GM23338 (cell line): ENCODE measurements at regions not wholly inside any gene's neighbourhood (a gene's known extent, or its start where the extent isn't known, plus 50 kb on each side); places are given as distances from the start of the nearest gene placed in this dataset.

ENCODE experiments used
- ATAC-seq: fragments of 200-7000 bp; cut with Tn5 transposase; 3 replicates; pipeline ENCODE4 v1.9.1; 2020
- DNase-seq: peaks from one replicate; pipeline ENCODE4 v3.0.0-alpha.2; 2015; ENCODE audit warnings: low spot score
- H2AFZ ChIP-seq: fragments of 200-600 bp; sonication (generic); 2 replicates; pipeline ENCODE4 v1.8.0; 2016; ENCODE audit warnings: antibody characterized with exemption, mild to moderate bottlenecking, moderate library complexity
- H3F3A ChIP-seq: fragments of 200-600 bp; sonication (generic); replicated peaks from 2 replicates; pipeline ENCODE4 v1.8.0; 2017; ENCODE audit warnings: antibody characterized with exemption, mixed run types, low read depth
- H3K27ac ChIP-seq: fragments of 200-600 bp; sonication (generic); 2 replicates; pipeline ENCODE4 v1.6.1; 2016; ENCODE audit warnings: low read depth
- H3K27me3 ChIP-seq: fragments of 200-600 bp; sonication (generic); 2 replicates; pipeline ENCODE4 v1.8.0; 2016; ENCODE audit warnings: mild to moderate bottlenecking, mixed run types, moderate library complexity; ENCODE audit not compliant: insufficient read depth
- H3K36me3 ChIP-seq: fragments of 200-600 bp; sonication (generic); 2 replicates; pipeline ENCODE4 v1.8.0; 2016; ENCODE audit warnings: mild to moderate bottlenecking; ENCODE audit not compliant: insufficient read depth
- H3K4me1 ChIP-seq: fragments of 200-600 bp; sonication (generic); 2 replicates; pipeline ENCODE4 v1.8.0; 2016; ENCODE audit warnings: mild to moderate bottlenecking, moderate library complexity; ENCODE audit not compliant: insufficient read depth
- H3K4me2 ChIP-seq: fragments of 200-600 bp; sonication (generic); 2 replicates; pipeline ENCODE4 v1.7.1; 2017; ENCODE audit warnings: mixed run types
- H3K4me3 ChIP-seq: fragments of 200-600 bp; sonication (generic); 2 replicates; pipeline ENCODE4 v1.6.1; 2016; ENCODE audit warnings: mixed run types
- H3K79me2 ChIP-seq: fragments of 200-600 bp; sonication (generic); replicated peaks from 2 replicates; pipeline ENCODE4 v1.8.0; 2017; ENCODE audit warnings: mild to moderate bottlenecking; ENCODE audit not compliant: insufficient read depth
- H3K9me2 ChIP-seq: fragments of 200-600 bp; sonication (generic); 2 replicates; pipeline ENCODE4 v1.8.0; 2017; ENCODE audit not compliant: insufficient read depth
- H4K20me1 ChIP-seq: fragments of 200-600 bp; sonication (generic); replicated peaks from 2 replicates; pipeline ENCODE4 v1.8.0; 2017; ENCODE audit warnings: mild to moderate bottlenecking; ENCODE audit not compliant: insufficient read depth
- H3K27ac Mint-ChIP-seq: 2 replicates; pipeline ENCODE4 v1.8.0; 2020; ENCODE audit warnings: inconsistent platforms, mild to moderate bottlenecking, moderate library complexity, mixed read lengths
- H3K27me3 Mint-ChIP-seq: 3 replicates; pipeline ENCODE4 v1.8.0; 2022; ENCODE audit warnings: low read depth, mild to moderate bottlenecking, moderate library complexity, mixed read lengths, inconsistent platforms; ENCODE audit not compliant: insufficient read depth, poor library complexity
- H3K36me3 Mint-ChIP-seq: 3 replicates; pipeline ENCODE4 v1.8.0; 2021; ENCODE audit warnings: low read depth, mild to moderate bottlenecking, inconsistent platforms, moderate library complexity, mixed read lengths
- H3K4me1 Mint-ChIP-seq: 3 replicates; pipeline ENCODE4 v1.8.0; 2020; ENCODE audit warnings: mild to moderate bottlenecking, inconsistent platforms, mixed read lengths
- H3K4me3 Mint-ChIP-seq: 3 replicates; pipeline ENCODE4 v1.8.0; 2021; ENCODE audit warnings: moderate library complexity, mild to moderate bottlenecking, inconsistent platforms, mixed read lengths
- H3K9me3 Mint-ChIP-seq: 3 replicates; pipeline ENCODE4 v1.8.0; 2020; ENCODE audit warnings: moderate library complexity, mild to moderate bottlenecking, inconsistent platforms, mixed read lengths
- CREB1 ChIP-seq: fragments of 250-450 bp; sonication (Bioruptor Pico); IDR thresholded peaks from 2 replicates; pipeline ENCODE4 v1.5.0; 2020; ENCODE audit warnings: low read depth, mild to moderate bottlenecking, moderate library complexity
- EZH2 ChIP-seq: fragments of 200-600 bp; sonication (generic); IDR thresholded peaks from one replicate; pipeline ENCODE4 v1.8.0; 2017; ENCODE audit warnings: antibody characterized with exemption, mild to moderate bottlenecking, low read depth; ENCODE audit not compliant: unreplicated experiment
- EZH2phosphoT487 ChIP-seq: fragments of 200-600 bp; sonication (generic); IDR thresholded peaks from one replicate; pipeline ENCODE4 v1.8.1; 2018; ENCODE audit warnings: antibody characterized with exemption; ENCODE audit not compliant: unreplicated experiment
- JUNB ChIP-seq: IDR thresholded peaks from one replicate; pipeline ENCODE4 v1.6.1; 2016; ENCODE audit warnings: antibody characterized with exemption; ENCODE audit not compliant: unreplicated experiment
- NANOG ChIP-seq: IDR thresholded peaks from 2 replicates; pipeline ENCODE4 v1.6.1; 2016; ENCODE audit warnings: antibody characterized with exemption, borderline replicate concordance
- POLR2AphosphoS5 ChIP-seq: IDR thresholded peaks from 2 replicates; pipeline ENCODE4 v1.6.1; 2016; ENCODE audit warnings: antibody characterized with exemption, low read depth
- STAT1 ChIP-seq: IDR thresholded peaks from one replicate; pipeline ENCODE4 v1.6.1; 2016; ENCODE audit warnings: antibody characterized with exemption; ENCODE audit not compliant: unreplicated experiment
- ZNF114 ChIP-seq: fragments of 250-450 bp; sonication (Bioruptor Pico); IDR thresholded peaks from 2 replicates; pipeline ENCODE4 v1.5.0; 2020; ENCODE audit warnings: mild to moderate bottlenecking, moderate library complexity
- ZNF331 ChIP-seq: fragments of 250-450 bp; sonication (Bioruptor Pico); IDR thresholded peaks from 2 replicates; pipeline ENCODE4 v1.5.0; 2020; ENCODE audit warnings: low read depth, mild to moderate bottlenecking, moderate library complexity
- TF ChIP-seq, protein P1 (sequence below): IDR thresholded peaks from 2 replicates; pipeline ENCODE4 v1.6.1; 2016; ENCODE audit warnings: antibody characterized with exemption
- TF ChIP-seq, protein P2 (sequence below): IDR thresholded peaks from one replicate; pipeline ENCODE4 v1.6.1; 2018; ENCODE audit warnings: antibody characterized with exemption; ENCODE audit not compliant: unreplicated experiment
- TF ChIP-seq, protein P3 (sequence below): fragments of 250-450 bp; sonication (Bioruptor Pico); IDR thresholded peaks from 2 replicates; pipeline ENCODE4 v1.5.0; 2020; ENCODE audit warnings: mild to moderate bottlenecking, moderate library complexity
- TF ChIP-seq, protein P4 (sequence below), 2 experiments: fragments of 200-600 bp in 1 of 2; sonication (generic) in 1 of 2; conservative IDR thresholded peaks; 2 replicates each; pipeline versions ENCODE4 v1.5.1 to v1.6.1; 2016 to 2017; ENCODE audit warnings: antibody characterized with exemption in 2 of 2, low read depth in 2 of 2, mild to moderate bottlenecking in 2 of 2, moderate library complexity in 1 of 2

DNA sequence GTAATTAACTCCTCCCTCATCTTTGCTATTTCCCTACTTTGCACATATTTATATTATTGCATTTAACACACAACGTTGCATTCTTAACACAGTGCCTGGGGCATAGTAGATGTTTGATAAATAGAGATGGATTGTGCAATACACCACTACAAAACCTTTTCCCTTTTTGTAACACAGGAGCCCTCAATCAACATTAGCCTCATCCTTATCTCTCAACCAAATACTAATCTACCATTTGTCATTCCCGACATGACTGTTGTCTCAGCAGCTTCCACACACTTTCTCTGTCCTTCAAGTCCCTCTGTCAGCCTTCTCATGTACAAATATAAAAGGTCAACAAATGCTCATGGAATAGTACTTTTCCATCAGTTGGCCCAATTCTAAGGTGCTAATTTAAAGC is 78.9 kb upstream of the KCNK2 start:
- Mint-ChIP-seq H3K9me3 (no peaks in the 10 kb centered on the region), H3K27me3 (no peaks in the 10 kb centered on the region), H3K4me3 (no peak overlapping the region), H3K4me1 (no peaks in the 10 kb centered on the region), H3K27ac (no peak overlapping the region), H3K36me3 (no peaks in the 10 kb centered on the region)
- Histone ChIP-seq H3K27me3 (no peaks in the 10 kb centered on the region), H3K4me2 (no peak overlapping the region), H2AFZ (no peak overlapping the region), H3K79me2 (no peaks in the 10 kb centered on the region), H4K20me1 (no peaks in the 10 kb centered on the region), H3K36me3 (no peaks in the 10 kb centered on the region), H3K9me2 (0 out of 2 replicates have a peak, but pooled peaks cover 9% of the 10 kb centered on the region), H3K4me1 (no peaks in the 10 kb centered on the region), H3K4me3 (no peak overlapping the region), H3F3A (no peaks in the 10 kb centered on the region), H3K27ac (no peak overlapping the region)
- no peak for ATAC-seq
- DNase-seq, result no peak
- TF ChIP-seq, protein P1, sequence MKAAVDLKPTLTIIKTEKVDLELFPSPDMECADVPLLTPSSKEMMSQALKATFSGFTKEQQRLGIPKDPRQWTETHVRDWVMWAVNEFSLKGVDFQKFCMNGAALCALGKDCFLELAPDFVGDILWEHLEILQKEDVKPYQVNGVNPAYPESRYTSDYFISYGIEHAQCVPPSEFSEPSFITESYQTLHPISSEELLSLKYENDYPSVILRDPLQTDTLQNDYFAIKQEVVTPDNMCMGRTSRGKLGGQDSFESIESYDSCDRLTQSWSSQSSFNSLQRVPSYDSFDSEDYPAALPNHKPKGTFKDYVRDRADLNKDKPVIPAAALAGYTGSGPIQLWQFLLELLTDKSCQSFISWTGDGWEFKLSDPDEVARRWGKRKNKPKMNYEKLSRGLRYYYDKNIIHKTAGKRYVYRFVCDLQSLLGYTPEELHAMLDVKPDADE, result no peak
- TF ChIP-seq, protein P2, sequence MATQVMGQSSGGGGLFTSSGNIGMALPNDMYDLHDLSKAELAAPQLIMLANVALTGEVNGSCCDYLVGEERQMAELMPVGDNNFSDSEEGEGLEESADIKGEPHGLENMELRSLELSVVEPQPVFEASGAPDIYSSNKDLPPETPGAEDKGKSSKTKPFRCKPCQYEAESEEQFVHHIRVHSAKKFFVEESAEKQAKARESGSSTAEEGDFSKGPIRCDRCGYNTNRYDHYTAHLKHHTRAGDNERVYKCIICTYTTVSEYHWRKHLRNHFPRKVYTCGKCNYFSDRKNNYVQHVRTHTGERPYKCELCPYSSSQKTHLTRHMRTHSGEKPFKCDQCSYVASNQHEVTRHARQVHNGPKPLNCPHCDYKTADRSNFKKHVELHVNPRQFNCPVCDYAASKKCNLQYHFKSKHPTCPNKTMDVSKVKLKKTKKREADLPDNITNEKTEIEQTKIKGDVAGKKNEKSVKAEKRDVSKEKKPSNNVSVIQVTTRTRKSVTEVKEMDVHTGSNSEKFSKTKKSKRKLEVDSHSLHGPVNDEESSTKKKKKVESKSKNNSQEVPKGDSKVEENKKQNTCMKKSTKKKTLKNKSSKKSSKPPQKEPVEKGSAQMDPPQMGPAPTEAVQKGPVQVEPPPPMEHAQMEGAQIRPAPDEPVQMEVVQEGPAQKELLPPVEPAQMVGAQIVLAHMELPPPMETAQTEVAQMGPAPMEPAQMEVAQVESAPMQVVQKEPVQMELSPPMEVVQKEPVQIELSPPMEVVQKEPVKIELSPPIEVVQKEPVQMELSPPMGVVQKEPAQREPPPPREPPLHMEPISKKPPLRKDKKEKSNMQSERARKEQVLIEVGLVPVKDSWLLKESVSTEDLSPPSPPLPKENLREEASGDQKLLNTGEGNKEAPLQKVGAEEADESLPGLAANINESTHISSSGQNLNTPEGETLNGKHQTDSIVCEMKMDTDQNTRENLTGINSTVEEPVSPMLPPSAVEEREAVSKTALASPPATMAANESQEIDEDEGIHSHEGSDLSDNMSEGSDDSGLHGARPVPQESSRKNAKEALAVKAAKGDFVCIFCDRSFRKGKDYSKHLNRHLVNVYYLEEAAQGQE, result no peak
- TF ChIP-seq STAT1, result no peak
- TF ChIP-seq JUNB, result no peak
- TF ChIP-seq EZH2, result no peak
- no peak for TF ChIP-seq NANOG
- TF ChIP-seq POLR2AphosphoS5, result no peak
- no peak for TF ChIP-seq ZNF114 (CRISPR knock-in tag)
- no peak for TF ChIP-seq ZNF331 (CRISPR knock-in tag)
- no peak for TF ChIP-seq EZH2phosphoT487
- TF ChIP-seq CREB1 (CRISPR knock-in tag), result no peak
- TF ChIP-seq, protein P3, sequence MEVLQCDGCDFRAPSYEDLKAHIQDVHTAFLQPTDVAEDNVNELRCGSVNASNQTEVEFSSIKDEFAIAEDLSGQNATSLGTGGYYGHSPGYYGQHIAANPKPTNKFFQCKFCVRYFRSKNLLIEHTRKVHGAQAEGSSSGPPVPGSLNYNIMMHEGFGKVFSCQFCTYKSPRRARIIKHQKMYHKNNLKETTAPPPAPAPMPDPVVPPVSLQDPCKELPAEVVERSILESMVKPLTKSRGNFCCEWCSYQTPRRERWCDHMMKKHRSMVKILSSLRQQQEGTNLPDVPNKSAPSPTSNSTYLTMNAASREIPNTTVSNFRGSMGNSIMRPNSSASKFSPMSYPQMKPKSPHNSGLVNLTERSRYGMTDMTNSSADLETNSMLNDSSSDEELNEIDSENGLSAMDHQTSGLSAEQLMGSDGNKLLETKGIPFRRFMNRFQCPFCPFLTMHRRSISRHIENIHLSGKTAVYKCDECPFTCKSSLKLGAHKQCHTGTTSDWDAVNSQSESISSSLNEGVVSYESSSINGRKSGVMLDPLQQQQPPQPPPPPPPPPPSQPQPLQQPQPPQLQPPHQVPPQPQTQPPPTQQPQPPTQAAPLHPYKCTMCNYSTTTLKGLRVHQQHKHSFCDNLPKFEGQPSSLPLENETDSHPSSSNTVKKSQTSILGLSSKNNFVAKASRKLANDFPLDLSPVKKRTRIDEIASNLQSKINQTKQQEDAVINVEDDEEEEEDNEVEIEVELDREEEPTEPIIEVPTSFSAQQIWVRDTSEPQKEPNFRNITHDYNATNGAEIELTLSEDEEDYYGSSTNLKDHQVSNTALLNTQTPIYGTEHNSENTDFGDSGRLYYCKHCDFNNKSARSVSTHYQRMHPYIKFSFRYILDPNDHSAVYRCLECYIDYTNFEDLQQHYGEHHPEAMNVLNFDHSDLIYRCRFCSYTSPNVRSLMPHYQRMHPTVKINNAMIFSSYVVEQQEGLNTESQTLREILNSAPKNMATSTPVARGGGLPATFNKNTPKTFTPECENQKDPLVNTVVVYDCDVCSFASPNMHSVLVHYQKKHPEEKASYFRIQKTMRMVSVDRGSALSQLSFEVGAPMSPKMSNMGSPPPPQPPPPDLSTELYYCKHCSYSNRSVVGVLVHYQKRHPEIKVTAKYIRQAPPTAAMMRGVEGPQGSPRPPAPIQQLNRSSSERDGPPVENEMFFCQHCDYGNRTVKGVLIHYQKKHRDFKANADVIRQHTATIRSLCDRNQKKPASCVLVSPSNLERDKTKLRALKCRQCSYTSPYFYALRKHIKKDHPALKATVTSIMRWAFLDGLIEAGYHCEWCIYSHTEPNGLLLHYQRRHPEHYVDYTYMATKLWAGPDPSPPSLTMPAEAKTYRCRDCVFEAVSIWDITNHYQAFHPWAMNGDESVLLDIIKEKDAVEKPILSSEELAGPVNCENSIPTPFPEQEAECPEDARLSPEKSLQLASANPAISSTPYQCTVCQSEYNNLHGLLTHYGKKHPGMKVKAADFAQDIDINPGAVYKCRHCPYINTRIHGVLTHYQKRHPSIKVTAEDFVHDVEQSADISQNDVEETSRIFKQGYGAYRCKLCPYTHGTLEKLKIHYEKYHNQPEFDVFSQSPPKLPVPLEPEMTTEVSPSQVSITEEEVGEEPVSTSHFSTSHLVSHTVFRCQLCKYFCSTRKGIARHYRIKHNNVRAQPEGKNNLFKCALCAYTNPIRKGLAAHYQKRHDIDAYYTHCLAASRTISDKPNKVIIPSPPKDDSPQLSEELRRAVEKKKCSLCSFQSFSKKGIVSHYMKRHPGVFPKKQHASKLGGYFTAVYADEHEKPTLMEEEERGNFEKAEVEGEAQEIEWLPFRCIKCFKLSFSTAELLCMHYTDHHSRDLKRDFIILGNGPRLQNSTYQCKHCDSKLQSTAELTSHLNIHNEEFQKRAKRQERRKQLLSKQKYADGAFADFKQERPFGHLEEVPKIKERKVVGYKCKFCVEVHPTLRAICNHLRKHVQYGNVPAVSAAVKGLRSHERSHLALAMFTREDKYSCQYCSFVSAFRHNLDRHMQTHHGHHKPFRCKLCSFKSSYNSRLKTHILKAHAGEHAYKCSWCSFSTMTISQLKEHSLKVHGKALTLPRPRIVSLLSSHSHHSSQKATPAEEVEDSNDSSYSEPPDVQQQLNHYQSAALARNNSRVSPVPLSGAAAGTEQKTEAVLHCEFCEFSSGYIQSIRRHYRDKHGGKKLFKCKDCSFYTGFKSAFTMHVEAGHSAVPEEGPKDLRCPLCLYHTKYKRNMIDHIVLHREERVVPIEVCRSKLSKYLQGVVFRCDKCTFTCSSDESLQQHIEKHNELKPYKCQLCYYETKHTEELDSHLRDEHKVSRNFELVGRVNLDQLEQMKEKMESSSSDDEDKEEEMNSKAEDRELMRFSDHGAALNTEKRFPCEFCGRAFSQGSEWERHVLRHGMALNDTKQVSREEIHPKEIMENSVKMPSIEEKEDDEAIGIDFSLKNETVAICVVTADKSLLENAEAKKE (CRISPR knock-in tag), result no peak
- TF ChIP-seq, protein P4, sequence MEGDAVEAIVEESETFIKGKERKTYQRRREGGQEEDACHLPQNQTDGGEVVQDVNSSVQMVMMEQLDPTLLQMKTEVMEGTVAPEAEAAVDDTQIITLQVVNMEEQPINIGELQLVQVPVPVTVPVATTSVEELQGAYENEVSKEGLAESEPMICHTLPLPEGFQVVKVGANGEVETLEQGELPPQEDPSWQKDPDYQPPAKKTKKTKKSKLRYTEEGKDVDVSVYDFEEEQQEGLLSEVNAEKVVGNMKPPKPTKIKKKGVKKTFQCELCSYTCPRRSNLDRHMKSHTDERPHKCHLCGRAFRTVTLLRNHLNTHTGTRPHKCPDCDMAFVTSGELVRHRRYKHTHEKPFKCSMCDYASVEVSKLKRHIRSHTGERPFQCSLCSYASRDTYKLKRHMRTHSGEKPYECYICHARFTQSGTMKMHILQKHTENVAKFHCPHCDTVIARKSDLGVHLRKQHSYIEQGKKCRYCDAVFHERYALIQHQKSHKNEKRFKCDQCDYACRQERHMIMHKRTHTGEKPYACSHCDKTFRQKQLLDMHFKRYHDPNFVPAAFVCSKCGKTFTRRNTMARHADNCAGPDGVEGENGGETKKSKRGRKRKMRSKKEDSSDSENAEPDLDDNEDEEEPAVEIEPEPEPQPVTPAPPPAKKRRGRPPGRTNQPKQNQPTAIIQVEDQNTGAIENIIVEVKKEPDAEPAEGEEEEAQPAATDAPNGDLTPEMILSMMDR (conservative IDR thresholded peaks at IDR 0.05; ENCODE audit: low read depth in 2 of 2), result no peak
